NCI-H2171 treated with DMSO at 0.1 percent for 48 hours (cell line): ENCODE measurements at regions not wholly inside any gene's neighbourhood (a gene's known extent, or its start where the extent isn't known, plus 50 kb on each side); places are given as distances from the start of the nearest gene placed in this dataset.
A peak's percentile ranks its signal among the peaks of the same experiment; 100 is the strongest.

Source experiments
- DNase-seq: peaks from one replicate; lab custom pipeline; 2025; lab: John Stamatoyannopoulos, UW

DNA sequence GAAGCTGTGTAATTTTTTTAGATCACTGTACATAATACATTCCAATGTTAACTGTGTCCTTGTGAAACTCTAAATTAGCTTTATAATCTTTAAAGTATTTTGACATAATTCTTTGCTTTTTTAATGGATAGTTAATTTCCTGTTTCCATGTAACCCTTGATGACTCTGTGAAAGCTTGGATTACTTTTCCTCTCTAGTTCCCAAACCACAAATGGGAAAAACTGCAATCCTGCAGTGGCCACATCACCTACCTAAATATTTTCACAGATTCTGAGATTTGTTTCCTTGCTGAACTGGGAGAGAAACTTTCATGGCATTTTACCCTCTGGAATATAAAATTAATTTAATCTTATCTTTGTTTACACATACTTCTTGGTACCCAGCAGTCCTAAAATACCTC lies 161.6 kb upstream of the CCDC68 start:
- no peak for DNase-seq

DNA sequence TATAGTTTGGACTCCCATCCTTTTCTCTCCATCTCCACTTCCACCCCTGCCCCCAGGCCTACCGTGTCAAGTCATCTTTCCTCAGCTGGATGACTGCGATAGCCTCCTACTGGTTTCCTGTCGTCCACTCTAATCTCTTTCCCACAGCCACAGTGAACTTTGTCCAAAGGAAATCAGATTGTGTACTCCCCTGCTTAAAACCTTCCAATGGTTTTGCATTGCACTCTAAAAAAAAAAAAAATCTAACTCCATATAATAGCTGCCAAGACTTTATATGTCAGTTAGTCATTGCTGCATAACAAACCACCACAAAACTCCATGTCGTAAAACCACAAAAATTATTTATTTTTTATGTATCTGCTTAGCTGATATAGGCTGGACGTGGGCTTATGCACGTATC lies 160.2 kb upstream of the CCDC68 start:
- DNase-seq, result no peak

DNA sequence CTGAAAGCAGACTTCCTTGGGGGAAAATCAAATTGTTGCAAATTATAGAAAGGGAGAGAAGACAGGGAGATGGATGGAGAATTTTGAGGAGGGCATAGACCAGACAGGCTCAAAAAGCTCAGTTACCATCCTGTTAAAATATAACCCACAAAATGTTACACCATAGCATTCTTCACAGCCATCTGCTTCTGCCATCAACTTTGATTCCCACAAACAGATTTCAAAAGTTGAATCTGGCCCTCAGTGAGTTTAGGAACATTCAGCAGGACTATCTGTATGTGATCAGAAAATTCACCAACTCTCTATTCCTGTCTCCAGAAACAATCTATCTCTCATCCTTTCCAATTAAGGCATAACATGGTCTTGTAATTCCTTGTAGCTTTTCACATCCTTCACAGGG lies 159.8 kb upstream of the CCDC68 start:
- no peak for DNase-seq

DNA sequence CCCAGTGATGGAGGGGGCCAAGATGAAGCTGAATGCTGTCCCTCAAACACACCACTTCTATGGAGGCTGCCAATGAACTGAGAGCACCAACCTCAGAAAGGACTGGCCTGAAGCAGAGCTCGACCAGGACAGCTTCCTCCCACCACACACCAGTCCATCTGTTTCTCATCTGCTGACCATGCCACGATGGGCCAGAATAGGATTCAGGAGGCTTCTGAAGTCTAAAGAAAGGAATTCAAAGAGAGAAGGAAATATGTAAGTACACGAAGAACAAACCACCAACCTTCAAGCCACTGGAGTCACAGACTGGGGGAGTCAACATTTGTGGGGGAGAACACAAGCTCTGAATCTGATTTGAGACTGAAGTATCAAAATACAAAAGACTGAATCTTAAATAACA lies 157.6 kb upstream of the CCDC68 start:
- no peak for DNase-seq

DNA sequence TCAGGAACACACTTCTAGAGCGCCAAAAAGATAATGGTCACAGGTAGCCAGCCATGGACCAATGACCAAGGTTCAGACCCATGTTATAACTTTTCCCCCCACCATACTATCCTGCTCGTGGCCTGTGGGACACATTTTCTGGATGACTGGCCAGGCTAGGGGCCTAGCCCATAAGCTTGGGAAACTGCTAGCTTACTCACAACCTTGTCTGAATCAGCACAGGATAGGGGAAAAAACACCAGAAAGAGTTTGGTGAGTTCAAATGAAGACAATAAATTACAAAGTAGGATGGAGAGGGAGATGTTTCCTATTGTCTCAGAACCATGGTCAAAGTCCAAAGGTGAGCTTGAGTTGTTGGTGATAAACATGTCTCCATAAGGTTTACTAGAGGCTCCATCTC lies 156.3 kb upstream of the CCDC68 start:
- no peak for DNase-seq

DNA sequence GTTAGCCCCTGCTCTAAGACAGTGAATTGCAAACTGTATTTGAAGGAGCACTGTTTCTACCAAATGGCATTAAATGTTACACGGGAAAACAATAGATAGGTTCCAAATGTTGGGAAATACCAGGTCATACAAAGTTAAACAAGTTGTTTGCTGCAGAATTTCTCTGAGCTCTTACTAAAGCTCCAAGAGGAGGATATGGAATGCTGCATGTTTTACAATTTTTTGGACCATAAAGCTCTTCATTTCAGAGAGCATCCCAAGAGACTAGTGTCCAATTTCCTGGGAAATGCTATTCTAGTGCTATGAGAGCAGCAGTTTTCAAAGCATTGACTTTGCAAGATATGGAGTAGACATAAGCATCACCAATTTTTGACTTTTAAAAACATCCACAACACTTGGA lies 155.6 kb upstream of the CCDC68 start:
- DNase-seq, result no peak

DNA sequence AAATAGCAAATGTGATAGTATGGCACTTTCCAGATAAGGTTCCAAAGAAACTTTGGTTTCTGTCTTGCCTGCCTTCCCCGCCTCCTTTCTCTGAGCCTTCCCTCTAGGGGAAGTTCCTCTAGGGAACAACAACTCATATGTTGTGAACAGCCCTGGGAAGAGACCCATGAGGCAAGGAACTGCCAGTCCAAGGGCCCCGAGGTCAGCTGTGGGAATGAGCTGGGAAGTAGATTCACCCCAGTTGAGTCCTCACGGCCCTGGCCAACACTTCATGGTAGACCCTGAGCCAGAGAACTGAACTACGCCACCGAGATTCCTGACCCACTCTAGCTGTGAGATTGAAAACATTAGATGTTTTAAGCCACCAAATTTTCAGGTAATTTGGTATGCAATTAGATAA lies 154.5 kb upstream of the CCDC68 start:
- no peak for DNase-seq

DNA sequence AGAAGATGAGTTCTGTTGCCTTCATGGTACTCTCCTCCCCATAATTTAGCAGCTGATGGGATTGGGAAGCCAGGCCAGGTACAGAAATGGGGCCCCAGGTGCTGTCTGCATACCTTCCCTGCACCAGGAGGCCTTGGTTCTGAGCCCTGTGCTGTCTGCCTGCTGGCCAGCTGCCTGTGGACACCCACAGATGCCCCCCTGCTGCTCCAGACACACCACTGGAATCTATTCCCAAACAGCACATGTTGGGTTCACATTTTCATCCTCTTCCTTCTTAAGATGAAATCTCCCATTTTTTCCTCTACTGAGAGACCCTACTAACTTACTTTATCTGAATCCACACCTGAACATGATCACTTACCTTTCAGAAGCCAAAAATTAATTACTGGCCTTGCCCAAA lies 152.0 kb upstream of the CCDC68 start:
- no peak for DNase-seq

DNA sequence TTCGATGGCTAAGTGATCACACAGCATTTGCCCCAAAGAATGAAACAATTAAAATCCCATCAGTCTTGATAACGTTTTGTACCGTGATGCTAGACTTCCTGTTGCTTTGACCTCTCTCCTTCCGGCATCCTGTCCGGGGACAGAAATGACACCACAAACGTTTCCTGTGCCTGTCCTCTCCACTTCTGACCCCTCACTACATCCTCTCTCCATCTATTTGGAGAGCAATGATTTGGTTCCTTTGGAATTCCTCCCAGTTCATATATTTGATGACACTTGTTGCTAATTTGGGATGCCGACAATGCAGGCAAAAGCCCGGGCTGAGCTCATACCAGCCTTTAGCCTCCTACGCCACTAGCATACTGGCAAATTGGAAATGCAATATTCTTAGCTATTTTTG lies 151.2 kb upstream of the CCDC68 start:
- DNase-seq, result no peak

DNA sequence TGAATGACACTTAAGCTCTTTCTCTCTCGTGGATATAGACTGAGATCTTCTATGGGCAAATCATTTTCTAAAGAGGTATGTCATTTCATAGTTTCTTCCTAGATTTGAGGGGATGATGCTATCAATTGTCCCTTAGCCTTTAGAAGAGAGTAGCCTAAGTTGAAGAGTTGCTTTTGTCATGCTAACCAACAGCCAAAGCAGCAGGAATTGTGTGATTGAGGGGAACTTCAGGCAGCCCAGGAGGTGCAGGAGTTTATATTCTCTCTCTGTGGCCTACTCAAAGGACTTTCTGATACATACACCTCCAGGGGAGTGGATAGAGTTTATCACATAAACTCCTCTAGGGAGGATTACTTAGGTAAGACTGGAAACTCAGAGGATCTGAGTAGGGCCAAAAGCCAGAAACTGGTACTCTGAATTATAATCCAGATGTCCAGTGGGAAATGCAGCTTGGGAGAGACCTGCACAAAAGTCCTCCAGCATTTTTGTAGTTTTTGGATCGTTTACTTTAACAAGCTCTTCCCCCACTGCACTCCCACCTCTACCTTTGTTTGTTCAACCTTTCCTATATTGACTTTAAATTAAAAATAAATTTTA lies 150.7 kb upstream of the CCDC68 start:
- DNase-seq, result no peak

DNA sequence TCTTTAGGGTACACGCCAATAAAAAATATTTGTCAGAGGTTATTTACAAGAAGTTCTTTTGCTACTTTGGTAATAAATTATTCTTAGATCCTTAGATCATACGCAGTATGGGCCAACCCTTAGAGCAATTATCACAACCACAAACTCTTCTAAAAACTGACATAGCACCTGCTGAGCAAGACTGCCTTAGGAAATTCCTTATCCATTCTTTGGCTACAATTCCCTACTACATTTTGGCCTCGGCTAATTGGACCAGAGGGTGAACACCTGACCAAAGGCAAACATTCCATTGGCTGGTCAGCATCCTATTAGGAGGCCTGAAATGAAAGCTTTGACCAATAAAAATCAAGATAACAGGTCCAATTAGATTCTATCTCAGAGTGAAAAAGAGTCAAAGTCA lies 147.6 kb upstream of the CCDC68 start:
- no peak for DNase-seq

DNA sequence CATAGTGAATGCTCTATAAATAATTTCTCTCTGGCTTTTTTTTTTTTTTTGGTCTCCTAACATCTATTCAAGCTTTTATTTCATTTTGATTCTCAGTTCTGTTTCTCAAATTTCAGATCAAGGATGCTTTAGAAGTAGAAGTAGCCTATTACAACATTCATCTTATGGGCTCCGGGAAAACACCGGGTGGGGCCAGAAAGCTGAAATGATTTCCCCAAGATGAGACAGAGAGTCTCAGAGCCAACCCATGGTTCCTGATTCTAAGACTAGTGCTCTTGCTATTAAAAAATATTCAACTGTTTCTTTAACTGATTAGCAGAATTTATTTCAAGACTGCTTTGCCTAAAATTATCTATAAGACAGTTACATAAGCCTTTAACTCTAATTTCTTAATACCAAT lies 147.2 kb upstream of the CCDC68 start:
- DNase-seq, result no peak

DNA sequence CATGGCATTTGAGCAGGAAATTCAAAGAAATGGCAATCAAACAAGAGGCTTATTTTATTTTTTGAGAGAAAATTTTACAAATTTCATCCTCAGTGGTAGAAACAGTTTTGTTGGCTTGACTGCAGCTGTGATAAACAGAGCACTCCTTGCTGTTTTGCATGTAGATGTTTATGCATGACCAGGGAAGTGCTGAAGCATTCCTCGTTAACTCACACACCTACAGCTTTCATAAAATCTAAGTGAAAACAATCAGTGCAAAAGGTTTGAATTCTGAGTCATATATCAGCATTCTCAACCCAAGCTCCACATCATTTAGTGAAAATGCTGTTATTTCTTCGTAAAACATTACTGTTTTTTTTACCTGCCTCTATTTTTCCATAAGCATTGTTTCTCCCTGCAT lies 146.6 kb upstream of the CCDC68 start:
- no peak for DNase-seq

DNA sequence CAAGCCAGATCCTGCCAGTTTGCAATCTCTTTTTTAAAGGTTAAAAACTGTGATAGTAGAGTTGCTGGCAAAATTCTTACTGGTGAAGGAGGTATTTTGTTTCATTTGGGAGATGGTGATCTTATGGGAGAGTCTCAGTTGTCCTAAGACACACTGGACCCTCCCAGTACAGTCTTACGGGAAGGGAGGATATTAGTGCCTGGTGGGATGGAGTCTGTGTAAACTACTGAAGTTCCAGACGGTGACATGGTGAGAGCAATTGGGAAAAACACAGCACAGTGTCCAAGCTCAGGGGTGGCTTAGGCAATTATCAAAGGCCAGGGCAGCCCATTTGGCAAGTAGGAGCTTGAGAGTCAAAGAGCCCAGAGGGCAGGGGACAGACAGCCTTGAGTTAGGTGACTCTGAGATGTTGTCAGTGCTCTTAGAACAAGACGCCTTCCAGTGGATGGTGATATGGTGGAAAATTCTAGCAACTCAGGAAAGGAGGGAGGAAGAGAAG lies 143.7 kb upstream of the CCDC68 start:
- no peak for DNase-seq

DNA sequence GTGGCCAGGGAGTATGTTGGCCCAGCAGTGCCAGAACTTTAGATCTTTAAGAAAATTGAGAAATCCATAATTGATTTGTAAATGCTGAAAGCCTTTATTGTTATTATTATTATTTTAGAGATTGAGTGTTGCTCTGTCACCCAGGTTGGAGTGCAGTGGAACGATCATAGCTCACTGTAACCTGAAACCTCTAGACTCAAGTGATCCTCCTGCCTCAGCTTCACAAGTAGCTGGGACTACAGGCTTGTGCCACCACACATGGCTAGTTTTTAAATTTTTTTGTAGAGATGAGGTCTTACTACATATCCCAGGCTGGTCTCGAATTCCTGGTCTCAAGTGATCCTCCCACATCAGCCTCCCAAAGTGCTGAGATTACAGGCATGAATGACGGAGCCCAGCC lies 143.2 kb upstream of the CCDC68 start:
- peak; percentile 47 for DNase-seq

DNA sequence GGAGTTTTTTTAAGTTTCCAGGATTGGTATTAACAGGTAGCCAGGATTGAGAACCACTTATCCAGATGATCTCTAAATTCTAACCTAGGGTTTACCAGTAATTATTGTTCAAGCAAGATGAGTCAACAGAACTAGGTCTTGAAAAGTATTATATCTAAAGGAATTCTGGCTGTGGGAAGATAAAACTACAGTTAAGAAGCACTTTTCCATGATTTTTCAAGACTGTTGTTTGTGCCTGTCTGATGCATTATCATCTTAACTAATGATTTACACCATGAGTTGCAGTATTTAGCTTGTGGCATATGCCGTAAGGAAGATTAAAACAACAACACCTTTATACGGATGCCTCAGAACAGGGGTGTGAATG lies 142.2 kb upstream of the CCDC68 start:
- no peak for DNase-seq

DNA sequence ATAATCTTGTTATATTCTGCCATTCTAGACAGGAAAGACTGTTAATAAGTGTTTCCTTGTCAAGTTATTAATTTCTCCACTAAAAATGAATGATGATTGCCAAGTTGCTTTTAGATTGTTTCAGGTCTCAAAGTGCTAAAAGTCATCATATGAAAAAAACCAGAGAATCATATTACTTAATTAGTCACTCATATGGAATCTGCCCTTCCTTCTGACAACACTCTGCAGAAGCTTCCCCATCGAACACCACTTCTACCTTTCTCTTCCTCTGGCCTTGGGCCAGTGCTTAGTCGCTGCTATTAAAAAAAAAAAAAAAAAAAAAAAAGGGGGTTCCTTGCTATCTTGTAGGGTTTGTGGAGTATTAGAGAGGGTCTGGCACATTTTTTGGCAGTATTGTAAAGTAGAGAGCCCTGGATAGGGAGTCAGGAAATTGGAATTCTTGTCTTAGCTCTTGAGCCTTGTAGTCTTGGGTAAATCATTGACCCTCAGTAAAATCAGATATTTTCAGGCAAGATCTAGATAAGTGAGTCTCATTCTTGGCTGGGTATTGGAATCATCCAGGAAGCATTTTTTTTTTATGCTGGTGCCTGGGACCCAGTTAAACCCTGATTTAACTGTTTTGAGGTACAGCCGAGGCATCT lies 141.7 kb upstream of the CCDC68 start:
- DNase-seq, result peak; percentile 74

DNA sequence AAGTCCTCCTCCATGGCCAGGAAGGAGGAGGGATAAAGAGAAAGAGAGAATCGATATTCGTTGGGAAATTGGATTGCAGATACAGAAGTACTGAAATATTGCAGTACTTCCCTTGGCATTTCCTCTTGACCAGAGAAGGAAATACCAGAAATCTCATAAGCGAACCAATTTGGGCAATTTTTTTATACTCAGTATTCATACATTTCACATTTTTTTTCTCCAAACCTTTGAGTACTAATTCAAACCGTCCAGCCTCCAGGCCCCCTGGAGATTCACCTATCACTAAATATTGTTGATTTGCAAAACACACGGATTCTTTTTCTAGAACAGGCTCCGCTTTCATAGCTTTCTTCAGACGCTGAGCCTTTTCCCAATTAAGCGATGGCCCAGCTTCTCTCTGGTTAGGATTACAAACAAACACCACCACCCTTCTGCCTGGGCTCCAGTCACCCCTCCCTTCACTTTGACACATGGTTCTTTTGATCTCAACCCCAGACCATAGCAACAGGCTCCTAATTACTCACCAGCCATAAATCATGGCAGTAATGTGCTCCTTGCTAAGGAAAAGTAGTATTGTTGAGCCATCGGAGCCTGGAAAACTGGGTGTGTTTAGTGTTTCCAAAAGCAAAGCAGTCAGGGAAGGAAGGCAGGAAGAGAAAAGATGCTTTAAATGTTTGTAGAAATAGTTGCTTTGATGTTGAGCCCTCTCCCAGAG lies 138.4 kb upstream of the CCDC68 start:
- DNase-seq, result peak; percentile 69

DNA sequence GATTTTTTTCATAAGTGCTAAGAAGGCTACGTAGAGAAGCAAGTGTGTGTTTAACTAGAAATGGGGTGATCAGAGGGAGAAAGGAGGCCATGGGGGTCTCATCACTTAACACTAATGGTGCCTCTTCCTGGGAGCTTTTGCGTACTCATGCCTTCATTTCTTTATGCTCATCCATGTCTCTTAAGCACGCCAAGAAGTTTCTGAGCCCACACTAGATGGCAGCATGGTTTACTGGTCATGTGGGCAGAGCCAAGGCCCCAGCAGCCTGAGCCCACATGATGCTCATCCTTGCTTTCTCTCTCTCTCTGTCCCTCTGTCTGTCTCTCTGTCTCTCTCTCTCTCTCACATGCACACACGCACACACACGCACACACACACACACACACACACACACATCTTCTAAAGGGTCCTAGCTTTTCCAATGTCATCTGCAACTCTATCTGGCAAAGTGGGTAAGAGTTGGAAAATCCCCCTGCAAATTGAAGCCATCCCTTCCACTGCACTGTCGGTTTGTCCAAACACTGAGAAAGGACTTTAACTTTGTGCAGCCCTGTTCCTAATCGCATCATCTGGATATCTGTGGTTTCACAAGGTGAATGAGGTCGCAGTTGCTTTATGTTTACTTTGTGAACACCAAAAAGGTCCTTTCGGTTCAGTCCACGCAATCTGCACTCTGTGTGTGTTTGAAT lies 137.1 kb upstream of the CCDC68 start:
- peak; percentile 16 for DNase-seq

DNA sequence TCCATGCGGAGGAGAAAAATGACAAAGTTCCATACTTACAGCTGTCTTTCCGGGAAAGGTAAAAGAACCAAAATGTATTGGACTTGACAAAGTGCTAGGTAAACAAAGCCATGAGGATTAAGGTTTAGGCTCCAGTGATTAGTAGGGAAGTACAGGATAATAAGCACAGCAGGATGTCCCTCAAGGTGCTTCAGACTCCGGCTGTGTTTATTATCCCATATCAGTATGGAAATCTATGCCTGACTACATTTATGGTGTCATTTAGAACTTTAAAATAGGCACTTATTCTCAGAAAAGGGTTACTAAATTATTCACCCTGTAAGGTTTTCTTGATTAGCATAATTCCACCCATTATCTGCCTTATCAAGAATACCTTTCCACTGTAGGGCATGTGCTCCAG lies 136.3 kb upstream of the CCDC68 start:
- peak; percentile 8 for DNase-seq

DNA sequence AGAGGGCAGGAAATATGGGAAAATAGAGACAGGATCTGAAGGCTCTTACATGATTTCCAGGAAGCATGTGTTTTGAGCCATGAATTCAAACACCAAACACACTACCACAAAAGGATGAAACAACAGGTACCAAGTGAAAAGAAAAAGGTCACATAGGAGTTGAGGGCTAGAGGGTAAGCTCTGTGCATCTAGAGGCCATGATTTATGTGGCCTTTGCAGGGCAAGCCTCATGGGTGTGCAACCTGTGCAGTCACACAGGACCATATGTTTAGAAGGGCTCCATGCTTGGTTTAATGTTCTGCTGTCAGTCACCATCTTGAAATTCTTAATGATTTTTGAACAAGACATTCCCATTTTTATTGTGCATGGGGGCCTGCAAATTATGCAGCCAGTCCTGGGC lies 134.5 kb upstream of the CCDC68 start:
- no peak for DNase-seq

DNA sequence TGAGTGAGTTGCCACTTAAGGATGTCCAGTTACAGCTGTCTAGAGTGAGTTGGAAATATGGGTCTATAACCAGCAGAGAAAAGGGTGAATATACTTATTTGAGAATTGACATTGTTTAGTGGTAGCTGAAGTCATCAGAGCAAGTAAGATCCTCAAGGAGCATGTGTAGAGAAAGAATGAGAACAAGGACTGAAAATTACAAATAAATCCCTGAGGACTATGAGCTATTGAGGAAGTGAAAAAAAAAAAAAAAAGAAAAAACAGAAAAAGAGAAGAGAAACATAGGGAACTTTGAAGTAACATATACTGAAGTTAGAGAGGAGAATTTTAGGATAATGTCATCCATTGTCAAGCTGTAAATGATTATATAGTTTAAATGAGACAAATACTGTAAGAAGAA lies 134.0 kb upstream of the CCDC68 start:
- no peak for DNase-seq

DNA sequence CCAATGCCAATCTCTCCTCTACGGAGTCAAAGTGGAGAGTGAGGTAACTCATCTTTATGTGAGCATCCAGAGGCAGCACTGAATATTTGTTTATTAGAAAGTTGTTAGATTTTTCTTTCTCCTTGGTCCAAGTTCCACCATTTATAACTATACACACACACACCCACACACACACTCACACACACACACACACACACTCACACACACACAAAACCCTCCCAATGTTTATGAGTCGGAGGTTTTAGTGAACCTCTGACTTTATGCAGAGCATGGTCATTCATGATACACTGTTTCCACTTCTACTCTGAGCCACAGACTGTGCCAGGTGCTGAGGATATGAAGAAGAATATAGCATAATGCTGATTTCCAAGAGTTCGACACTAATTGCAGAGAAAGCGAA lies 132.9 kb upstream of the CCDC68 start:
- no peak for DNase-seq
